ENCODE measurements at regions not wholly inside any gene's neighbourhood (a gene's known extent, or its start where the extent isn't known, plus 50 kb on each side); places are given as distances from the start of the nearest gene placed in this dataset.
"Not testable (repeated sequence)": the region's sequence is repeated elsewhere in the genome, so short reads cannot be mapped to it uniquely, and the experiment has no call there.

DNA sequence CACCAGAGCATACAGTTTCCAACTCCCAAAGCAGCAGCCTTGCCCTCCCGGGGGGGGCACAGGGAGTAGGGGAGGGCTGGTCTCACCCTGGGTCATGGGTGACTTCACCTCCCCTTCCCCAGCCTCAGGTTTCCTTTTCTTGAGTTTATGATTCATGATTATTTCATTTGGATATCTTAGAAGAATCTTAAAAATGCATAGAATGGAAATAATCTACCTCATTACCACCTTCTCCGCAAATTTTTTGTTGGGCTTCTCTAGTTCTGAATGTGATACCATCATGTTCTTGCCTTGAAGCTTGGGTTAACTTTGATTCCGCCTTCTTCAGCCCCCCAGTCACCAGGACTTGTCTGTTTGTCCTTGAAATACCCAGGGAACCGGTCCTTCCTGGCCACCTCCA lies 148.8 kb upstream of the ROPN1 start:
- DNase-seq: no peak

DNA sequence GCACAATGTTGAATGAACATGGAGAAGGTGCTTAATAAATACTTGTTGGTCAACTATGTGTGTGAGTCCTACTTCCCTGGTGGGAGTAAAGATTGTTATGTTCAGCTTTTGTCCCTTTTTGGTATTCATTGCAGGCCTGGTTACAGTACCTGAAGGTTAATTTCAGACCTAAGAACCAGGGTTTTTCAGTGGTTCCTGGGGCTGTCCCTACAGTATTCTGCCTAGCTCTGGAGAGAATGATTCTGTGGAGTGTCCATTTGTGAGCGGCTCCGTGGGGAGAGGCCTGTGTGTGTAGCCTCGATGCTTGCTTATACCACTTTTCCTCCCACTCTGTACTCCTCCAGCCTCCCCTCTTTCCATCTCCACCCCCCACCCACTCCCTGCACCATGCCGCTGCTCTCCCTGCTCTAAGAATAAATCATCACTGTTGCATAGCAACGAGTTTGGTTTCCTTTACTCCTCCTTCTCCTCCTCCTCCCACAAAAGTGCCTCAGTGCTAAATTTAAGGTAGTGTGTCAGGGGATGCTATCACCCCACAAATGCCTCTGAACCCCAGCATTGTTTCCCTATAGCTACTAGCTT lies 150.6 kb upstream of the ROPN1 start:
- DNase-seq: no peak

GRCh38 chr3:124143047-124143446 lies 151.1 kb upstream of the ROPN1 start:
- no peak for DNase-seq

GRCh38 chr3:124144035-124144814 lies 152.3 kb upstream of the ROPN1 start:
- no peak for DNase-seq

DNA sequence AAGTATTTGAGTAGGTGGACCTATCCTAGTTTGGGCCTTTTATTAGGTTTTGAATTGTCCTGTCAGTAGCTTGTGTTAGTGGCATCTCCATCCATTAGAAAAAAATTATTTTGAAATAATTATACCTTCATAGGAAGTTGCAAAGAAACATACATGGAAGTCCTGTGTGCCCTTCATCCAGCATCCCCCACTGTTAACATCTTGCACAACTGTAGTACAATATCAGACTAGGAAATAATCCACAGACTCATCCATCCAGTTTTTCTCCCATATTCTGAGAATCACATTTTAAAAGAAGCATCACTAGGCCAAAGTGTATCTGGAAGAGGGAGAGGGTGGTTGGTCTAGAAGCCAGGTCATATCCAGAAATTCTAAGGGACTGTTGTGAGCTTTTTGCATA lies 155.5 kb upstream of the ROPN1 start:
- DNase-seq: no peak

GRCh38 chr3:124147946-124148345 lies 156.0 kb upstream of the ROPN1 start:
- no peak for DNase-seq

- DNase-seq: no peak
Observed at GRCh38 chr3:124149081-124149480, 157.2 kb upstream of the ROPN1 start.

DNA sequence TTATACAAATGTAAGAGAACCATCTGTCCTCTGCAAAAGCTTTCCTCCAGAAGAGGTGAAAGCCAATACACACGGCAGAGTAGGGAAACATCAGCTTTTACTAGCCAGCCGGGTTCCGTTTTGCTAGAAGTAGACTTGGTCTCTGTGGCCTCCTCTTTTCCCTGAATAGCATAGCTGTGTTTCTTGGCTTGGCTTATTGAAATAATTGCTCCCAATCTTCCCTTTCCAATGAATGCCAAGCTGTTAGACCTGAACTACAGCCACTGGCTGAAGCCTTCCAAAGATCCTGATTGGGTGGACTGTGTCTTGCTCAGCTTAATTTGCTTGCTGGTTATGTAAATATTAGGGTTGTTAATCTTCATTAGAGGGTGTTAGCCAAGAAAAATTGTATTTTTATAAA lies 157.8 kb upstream of the ROPN1 start:
- peak; percentile 21 for DNase-seq

DNA sequence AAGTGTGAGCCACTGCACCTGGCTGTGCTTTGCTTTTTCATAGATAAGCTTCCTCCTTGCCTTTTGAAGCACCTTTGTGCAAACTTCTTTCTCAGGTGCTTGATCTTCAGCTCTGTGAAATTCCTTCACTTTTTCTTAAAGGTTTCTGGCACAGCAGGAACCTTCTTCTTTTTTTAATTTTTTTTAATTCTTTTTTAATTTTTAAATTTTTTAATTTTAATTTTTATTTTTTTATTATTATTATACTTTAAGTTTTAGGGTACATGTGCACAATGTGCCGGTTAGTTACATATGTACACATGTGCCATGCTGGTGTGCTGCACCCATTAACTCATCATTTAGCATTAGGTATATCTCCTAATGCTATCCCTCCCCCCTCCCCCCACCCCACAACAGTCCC lies 161.0 kb upstream of the ROPN1 start:
- not testable (repeated sequence) for DNase-seq

- no peak for DNase-seq
Observed at GRCh38 chr3:124156866-124157712, 165.2 kb upstream of the ROPN1 start.

DNA sequence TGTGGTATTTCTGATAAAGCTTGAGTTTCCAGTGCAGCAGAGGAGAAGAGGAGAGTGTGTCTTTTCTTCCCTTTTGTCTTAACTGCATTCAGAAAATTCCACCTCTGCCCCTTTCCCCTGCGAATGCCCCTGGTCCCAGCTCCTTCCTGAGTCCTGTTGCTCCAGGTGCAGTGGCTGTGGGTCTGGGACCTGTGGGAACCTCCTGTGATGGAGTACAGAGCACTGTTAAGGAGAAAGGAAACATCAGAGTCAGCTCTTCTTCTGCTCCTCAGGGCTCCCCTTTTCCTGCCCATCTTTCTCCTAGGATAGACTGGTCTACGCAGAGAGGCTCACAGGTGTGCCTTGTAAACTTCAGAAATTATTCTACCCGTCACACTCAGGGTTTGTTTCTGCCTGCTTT lies 165.8 kb upstream of the ROPN1 start:
- DNase-seq: no peak

GRCh38 chr3:124158168-124158881 lies 166.4 kb upstream of the ROPN1 start:
- DNase-seq: peak; percentile 7

DNA sequence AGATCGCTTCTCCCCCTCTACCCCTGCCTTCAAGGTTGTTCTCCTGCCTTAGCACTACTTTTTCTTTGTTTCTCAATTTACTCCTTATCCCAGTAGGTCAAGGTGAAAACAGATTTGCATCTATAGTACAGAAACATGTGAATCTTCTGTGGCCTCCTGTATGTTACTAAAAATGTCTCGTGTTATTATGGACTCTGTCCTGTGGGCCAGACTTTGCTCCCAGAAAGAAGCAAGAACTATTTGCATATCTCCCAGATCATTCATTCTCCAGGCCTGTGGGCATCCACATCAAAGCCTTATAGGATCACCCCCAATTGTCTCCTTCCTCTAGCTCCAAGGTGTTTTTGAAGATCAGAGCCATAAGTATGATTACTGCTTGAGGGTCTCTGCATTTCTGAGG lies 169.5 kb upstream of the ROPN1 start:
- DNase-seq: no peak

DNA sequence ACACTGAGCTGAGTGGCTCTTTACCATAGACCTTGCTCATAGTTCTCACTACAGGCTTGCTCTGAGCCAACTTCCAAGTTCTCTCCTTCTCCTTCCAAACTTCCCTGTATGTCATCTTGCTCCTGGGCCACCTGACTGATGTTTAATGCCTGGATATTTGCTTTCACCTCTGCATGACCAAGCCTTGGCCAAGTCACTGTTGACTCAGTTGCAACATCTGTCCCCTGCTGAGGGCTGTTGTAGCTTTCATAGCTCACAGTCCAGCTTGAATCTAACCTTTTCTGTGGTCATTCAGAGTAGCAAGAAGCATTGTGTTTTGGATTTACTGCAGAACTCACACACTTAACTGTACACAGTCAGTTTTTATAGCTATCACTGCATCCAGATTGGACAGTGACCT lies 171.8 kb upstream of the ROPN1 start:
- DNase-seq: no peak

DNA sequence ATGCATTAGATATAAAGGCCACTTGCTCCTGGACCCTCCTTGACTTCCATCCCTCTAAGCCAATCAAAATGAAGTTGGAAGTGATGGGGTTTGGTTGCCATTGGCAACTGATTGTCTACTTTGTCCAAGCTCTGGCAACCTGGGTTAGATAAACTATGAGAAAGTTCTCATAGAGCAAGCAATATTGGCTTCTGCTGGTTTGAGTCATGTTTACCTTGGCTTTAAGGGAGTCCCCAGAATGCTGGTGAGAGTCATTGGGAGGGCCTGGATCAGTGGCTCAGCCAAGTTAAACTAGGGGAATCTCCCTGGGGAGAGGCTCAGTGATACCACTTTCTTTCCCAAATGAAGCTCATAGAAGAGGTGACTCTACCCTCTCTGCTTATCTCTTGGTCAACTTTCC lies 176.3 kb upstream of the ROPN1 start:
- no peak for DNase-seq

DNA sequence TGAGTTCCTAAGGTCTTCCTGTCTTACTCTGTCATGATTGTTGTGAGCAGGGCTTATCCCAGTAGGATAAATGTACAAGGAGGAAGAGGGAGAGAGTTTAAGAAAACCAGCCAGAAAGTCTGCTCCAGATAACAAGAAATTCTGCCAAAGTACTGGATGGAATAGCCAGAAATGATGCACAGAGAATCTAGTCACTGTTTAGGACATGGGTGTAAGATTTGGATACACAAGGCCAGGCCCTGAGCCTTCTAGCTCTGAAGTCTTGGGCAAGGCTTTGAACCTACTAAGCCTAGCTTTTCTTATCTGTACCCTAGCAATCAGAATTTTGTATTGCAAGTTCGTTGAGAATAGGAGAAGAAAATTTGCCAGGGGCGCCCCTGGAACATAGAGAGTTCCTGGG lies 180.4 kb upstream of the ROPN1 start:
- no peak for DNase-seq

DNA sequence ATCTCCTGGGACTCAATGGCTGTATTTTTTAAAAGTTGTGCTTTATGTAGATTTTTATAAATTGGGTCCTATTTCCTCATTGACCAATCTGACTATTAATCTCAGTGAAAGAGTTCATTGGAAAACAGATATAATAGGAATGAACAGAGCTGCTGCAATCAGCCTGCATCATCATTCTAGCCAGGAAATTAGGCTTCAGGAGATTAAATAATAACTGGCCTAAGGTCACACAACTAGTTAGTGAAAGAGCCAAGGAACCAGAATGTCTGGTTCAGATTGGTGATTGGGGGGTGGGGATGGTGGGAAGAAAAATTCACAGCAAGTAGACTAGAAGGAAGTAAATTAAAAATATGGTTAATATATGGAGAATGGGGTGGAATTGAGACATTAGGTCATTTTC lies 180.9 kb upstream of the ROPN1 start:
- DNase-seq: no peak

DNA sequence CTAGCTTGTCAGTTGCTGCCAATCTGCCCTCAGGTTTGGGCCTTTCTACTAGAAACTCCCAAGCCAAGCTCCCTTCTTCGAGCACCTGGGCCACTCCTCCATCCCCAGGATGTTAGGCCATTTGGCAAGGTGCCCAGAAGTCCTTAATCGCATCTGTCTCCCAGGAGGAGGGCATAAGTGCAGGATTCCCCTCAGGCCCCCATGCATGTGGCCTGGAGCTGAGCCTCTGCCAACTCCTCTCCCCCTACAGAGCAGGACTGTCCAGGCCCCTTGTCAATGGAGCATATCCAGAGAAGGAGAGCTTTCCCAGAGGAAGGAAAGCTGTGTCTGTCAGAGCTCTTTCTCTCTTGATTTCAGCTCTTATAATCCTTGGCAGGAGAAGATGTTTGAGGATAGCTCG lies 182.6 kb upstream of the ROPN1 start:
- peak; percentile 14 for DNase-seq

GRCh38 chr3:124174910-124175874 lies 183.3 kb upstream of the ROPN1 start:
- no peak for DNase-seq

- DNase-seq: no peak
Observed at GRCh38 chr3:124177071-124177470, 185.1 kb upstream of the ROPN1 start.

DNA sequence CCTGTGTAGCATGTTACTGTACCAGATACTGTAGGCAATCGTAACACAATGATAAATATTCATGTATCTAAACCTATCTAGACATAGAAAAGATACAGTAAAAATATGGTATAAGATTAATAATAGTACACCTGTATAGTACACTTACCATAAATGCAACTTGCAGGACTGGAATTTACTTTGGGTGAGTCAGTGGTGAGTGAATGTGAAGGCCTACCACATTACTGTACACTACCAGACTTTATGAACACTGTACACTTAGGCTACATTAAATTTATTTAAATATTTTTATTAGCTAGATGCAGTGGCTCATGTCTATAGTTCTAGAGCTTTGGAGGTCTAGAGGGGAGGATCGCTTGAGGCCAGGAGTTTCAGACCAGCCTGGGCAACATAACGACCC lies 186.6 kb upstream of the ROPN1 start:
- DNase-seq: no peak

DNA sequence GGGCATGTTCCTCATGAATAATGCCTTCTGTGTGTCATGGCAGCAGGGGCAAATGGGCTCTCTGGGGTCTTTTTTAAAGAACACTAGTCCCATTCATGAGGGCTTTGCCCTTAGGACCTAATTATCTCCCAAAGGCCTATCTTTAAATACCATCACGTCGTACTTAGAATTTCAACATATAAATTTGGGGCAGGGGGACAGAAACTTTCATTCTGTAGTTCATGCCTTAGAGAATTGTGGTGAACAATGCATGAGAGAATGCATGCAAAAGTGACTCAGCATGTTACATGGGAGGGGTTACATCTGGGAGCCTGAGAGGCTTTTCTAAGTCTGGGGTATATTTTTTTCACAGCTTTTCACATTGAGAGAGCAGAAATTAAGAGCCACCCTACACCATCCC lies 208.5 kb upstream of the ROPN1 start:
- no peak for DNase-seq

All from NCI-H1694 (cell line).